Epithelial cell of esophagus (primary cell): ENCODE measurements at regions not wholly inside any gene's neighbourhood (a gene's known extent, or its start where the extent isn't known, plus 50 kb on each side); places are given as distances from the start of the nearest gene placed in this dataset.
A peak's percentile ranks its signal among the peaks of the same experiment; 100 is the strongest.

ENCODE experiments used
- DNase-seq: peaks from one replicate; pipeline ENCODE4 v3.0.0; 2010; ENCODE audit warnings: low read depth
- H3K4me3 ChIP-seq: 2 replicates; pipeline ENCODE4 v1.5.1; 2011; ENCODE audit warnings: mild to moderate bottlenecking, low read length, control low read depth
- CTCF ChIP-seq: IDR thresholded peaks from 2 replicates; pipeline ENCODE4 v1.5.1; 2011; ENCODE audit warnings: low read depth, mild to moderate bottlenecking, low read length, control low read depth, inconsistent platforms; ENCODE audit not compliant: insufficient read depth; ENCODE audit errors: missing control alignments

DNA sequence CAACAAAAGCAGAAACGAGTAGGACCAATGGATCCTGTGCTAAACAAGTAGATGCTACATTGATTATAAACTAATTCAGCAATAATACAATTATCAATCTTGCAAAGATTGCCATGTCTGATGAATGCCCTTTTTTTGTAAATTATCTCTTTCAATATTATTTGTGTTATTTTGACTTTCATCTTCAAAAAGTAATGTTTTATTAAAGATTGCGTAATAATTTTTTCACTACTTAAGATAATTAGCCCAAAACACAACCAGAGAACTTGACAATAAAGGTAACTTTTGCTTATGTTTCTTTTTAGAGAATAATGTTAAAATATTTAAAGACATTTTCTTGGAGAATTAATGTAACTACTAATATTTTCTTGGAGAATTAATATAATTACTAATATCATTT is 553.8 kb upstream of the VSTM2A start:
- no peak for DNase-seq
- H3K4me3 ChIP-seq: no peak overlapping the region
- no peak for TF ChIP-seq CTCF

- H3K4me3 ChIP-seq: no peak overlapping the region
- DNase-seq: no peak
- no peak for TF ChIP-seq CTCF
Observed at GRCh38 chr7:53993224-53993623, 549.0 kb upstream of the VSTM2A start.

GRCh38 chr7:53996876-53997275 is 545.3 kb upstream of the VSTM2A start:
- no peak for TF ChIP-seq CTCF
- no peak for DNase-seq
- H3K4me3 ChIP-seq: no peak overlapping the region

- H3K4me3 ChIP-seq: no peak overlapping the region
- no peak for DNase-seq
- TF ChIP-seq CTCF: no peak
Observed at GRCh38 chr7:54014765-54015164, 527.4 kb upstream of the VSTM2A start.

DNA sequence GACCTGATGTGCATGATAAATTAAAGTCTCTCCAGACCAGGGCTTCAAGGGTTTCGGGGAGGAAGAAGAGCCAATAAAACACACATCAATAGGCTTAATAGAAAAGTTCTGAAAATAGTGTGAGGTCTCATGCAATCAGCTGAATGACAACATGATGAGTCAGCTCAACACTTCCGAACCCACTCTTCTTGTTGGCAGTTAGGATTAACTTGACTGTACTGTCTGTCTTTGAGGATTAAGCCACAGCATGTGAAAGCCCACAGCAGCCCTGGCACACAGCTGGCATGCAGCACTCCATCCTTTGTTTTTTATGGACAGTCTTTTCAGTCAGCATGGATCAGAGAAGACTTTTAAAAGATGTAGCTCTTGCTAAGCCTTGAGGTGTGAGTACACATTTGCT is 526.9 kb upstream of the VSTM2A start:
- peak; percentile 59 for DNase-seq
- TF ChIP-seq CTCF: no peak
- H3K4me3 ChIP-seq: no peak overlapping the region

DNA sequence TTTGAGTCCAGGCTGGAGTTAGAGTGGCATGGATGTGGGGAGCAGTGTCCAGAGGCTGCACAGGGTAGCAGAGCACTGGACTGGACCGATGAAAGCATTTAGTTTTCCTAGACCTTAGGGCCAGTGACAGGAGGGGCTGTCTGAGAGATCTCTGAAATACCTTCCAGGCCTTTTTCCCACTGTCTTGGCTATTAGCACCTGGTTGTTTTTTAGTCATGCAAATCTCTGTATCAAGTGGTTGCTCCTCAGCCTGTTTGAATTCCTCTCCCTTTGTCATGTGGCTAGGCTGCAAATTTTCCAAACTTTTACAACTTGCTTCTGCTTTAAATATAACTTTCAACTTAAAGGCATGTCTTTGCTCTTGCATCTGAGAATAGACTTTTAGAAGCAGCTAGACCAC is 504.3 kb upstream of the VSTM2A start:
- no peak for TF ChIP-seq CTCF
- DNase-seq: no peak
- no peak overlapping the region for H3K4me3 ChIP-seq

DNA sequence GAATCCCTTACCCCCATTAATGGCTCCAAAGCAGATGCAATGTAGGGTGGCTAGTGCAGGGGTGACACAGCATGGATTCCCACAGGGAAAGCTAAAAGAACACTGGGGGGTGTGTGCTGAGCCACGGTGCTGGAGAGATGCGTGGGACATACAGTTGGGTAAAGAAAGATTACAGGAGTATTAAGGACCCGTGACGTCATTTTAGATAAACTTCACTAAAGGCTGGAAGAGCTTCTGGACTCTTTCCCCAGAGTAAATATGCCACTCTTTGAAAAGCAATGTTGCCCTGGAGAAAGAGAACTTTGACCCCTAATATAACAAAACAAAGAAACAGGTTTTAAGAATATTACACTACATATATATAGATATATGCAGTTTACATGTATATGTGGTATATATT is 481.5 kb upstream of the VSTM2A start:
- no peak for TF ChIP-seq CTCF
- H3K4me3 ChIP-seq: no peak overlapping the region
- DNase-seq: no peak
